Esophagus muscularis mucosa (tissue), 3 donors: ENCODE measurements at regions not wholly inside any gene's neighbourhood (a gene's known extent, or its start where the extent isn't known, plus 50 kb on each side); places are given as distances from the start of the nearest gene placed in this dataset.

Experiments
- POLR2AphosphoS5 ChIP-seq, 2 donors: sonication (generic); formaldehyde crosslinking; IDR thresholded peaks; one replicate each; pipeline ENCODE4 v1.6.1; 2017; ENCODE audit warnings: antibody characterized with exemption in 2 of 2
- TF ChIP-seq, protein P1 (sequence below), 3 experiments: fragments of 200-600 bp in 2 of 3; fragments of 450-650 bp in 1 of 3; sonication (generic) in 2 of 3; IDR thresholded peaks; one replicate each; pipeline ENCODE4 v1.5.1; 2017 to 2019; ENCODE audit warnings: antibody characterized with exemption in 3 of 3, mild to moderate bottlenecking in 2 of 3, moderate library complexity in 1 of 3

DNA sequence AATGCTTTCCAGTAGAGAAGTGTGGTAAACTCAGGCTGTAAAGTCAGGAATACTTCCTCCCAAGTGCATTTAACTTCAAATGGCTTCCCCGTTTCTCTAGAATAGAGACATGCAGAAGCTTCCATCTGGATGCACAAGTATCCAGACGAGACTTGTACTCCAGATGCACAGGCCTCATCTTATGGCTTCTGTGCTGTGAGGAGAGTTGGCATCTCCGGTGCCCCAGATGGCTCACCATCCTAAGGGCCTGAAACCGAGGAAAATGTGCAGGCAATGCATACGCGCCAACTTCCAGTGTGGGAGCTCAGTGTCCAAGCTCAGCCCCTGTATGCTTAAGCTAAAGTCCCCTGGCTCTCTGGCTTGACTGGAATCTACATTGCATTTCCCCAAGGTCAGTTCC is 184.0 kb upstream of the TBL1X start:
- TF ChIP-seq POLR2AphosphoS5 (IDR thresholded peaks at IDR 0.05) = no peak
- TF ChIP-seq, protein P1, sequence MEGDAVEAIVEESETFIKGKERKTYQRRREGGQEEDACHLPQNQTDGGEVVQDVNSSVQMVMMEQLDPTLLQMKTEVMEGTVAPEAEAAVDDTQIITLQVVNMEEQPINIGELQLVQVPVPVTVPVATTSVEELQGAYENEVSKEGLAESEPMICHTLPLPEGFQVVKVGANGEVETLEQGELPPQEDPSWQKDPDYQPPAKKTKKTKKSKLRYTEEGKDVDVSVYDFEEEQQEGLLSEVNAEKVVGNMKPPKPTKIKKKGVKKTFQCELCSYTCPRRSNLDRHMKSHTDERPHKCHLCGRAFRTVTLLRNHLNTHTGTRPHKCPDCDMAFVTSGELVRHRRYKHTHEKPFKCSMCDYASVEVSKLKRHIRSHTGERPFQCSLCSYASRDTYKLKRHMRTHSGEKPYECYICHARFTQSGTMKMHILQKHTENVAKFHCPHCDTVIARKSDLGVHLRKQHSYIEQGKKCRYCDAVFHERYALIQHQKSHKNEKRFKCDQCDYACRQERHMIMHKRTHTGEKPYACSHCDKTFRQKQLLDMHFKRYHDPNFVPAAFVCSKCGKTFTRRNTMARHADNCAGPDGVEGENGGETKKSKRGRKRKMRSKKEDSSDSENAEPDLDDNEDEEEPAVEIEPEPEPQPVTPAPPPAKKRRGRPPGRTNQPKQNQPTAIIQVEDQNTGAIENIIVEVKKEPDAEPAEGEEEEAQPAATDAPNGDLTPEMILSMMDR (IDR thresholded peaks at IDR 0.05) = no peak
